ENCODE measurements at regions not wholly inside any gene's neighbourhood (a gene's known extent, or its start where the extent isn't known, plus 50 kb on each side); places are given as distances from the start of the nearest gene placed in this dataset.

- DNase-seq, result no peak
Observed at GRCh38 chr7:52114509-52114908, 797.9 kb upstream of the COBL start.

DNA sequence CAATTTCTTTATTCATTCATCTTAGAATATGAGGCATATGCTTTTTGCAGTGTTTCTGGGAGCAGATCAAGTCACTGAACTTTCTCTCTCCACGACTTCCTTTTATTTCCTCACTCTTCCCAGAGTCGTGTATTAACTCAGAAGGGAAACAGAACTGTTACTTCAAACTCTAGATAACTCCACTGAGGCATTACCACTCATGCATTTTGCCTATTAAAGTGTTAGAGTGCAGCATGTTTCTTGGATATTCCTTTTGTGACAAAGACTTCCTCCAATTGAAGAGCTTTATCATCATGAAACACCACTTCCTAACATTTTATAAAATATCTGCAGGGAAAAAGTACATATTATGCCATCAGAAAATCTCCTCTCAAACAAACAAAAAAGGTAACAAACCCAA lies 797.4 kb upstream of the COBL start:
- no peak for DNase-seq

- no peak for DNase-seq
Observed at GRCh38 chr7:52107355-52107754, 790.7 kb upstream of the COBL start.

DNA sequence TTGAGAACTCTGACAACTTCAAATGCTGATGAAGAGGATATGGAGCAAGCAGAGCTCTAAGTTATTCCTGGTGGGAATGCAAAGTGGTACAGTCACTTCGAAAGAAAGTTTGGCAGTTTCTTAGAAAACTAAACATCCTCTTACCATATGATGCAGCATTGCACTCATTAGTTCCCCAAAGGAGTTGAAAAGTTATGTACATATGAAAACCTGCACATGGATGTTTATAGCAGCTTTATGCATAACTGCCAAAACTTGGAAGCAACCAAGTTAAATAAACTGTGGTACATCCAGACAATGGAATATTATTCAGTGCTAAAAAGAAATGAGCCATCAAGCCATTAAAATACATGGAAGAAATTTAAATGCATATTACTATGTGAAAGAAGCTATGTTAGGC lies 779.3 kb upstream of the COBL start:
- no peak for DNase-seq

DNA sequence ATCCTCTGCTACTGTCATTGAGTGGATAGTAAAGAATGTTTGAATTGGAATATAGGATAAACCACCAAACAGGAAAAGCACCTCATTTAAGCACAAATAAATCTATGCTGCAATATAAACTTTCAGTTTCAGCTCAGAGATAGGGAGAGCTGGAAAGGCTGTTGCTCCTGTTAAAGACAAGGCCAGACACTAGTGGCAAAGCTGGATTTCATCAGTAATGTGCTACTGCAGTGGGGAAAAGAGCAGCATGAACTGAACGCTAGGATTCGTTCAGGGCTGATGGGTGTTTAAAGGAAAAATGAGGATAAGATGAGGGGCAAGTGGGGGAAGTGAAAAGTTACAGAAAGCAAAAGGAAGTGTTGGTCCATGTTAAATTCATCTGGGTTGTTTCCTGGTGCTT lies 775.4 kb upstream of the COBL start:
- no peak for DNase-seq

- no peak for DNase-seq
Observed at GRCh38 chr7:52091101-52091500, 774.5 kb upstream of the COBL start.

DNA sequence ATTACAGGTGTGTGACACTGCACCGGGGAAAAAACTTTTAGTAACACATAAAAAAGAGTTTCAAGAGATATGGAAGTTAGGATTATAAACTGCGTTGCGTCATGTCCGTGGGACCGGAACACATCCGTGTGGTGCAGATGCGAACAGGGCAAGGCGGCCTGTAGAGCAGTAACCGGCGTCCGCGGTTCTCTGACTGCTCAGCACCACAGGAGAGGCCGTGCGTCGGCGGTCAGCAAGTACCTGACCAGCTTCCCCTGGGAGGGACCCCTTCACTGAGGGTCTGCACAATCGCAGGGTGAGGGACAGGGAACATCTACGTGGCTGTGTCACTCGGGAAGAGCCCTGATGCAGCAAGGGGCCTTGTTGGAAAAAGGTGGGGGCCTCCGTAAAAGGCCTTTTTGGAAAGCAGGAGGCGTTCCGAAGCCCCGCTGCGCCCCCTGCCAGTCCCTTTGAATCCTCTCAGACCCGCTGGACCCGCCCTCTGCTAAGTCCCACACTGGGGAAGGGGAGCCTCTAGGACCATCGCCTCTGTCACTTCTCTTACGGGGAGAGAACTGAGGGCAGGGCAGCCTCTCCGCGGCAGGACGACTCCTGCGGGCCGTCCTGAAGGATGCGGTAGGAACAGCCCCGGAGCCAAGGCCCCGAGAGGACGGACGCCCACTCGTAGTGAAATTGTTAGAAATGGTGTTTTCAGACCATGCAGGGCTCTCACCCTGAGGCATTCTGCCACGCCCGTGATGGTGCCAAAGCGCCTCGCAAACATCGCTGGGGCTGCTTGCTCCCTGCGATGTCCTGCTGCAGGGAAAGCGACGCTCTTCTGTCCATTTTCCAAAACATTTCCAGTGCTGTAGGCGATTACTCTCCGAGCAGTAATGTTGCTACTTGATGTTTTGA lies 771.6 kb upstream of the COBL start:
- DNase-seq, result no peak

DNA sequence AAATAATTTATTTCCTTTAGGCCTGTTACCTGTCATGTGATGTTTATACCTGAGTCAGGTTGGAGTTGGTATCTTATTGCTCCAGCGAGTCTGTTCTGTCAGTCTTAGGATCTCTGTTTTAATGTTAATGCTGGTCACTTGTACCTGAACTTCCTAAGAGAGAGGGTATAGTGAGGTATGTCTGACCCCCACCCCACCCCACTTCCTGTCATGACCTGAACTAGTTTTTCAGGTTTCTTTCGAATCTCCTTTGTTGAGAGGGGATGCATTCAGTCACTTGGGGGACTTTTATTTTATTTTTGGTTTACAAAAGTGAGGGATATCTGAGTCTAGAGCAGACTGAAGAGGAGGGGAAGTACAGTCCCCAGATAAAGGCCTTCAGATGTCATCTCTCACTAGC lies 769.0 kb upstream of the COBL start:
- DNase-seq, result no peak

DNA sequence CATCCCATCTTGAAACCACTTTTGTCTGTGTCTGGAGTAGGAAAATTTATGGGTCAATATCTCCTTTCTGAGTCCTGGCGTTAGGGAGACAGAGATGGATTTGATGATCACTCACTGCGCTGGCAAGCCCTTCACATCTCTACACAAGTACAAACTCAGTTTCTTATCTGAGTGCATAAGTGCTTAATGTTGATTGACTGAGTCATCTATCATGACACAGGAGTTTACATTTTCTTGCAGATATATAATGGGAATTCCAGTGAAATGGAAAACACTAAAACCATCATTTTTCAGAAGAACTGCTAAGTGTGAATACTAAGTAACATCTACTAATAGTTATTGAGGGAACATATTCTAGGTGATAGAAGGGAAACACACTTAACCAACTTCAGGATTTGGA lies 763.9 kb upstream of the COBL start:
- no peak for DNase-seq

GRCh38 chr7:52079726-52080125 lies 763.1 kb upstream of the COBL start:
- no peak for DNase-seq

GRCh38 chr7:52077571-52077970 lies 761.0 kb upstream of the COBL start:
- DNase-seq, result no peak

- no peak for DNase-seq
Observed at GRCh38 chr7:52074912-52075311, 758.3 kb upstream of the COBL start.

- no peak for DNase-seq
Observed at GRCh38 chr7:52074071-52074470, 757.5 kb upstream of the COBL start.

GRCh38 chr7:52071744-52072143 lies 755.1 kb upstream of the COBL start:
- no peak for DNase-seq

GRCh38 chr7:52064493-52064892 lies 747.9 kb upstream of the COBL start:
- no peak for DNase-seq

GRCh38 chr7:52061666-52062065 lies 745.1 kb upstream of the COBL start:
- DNase-seq, result no peak

DNA sequence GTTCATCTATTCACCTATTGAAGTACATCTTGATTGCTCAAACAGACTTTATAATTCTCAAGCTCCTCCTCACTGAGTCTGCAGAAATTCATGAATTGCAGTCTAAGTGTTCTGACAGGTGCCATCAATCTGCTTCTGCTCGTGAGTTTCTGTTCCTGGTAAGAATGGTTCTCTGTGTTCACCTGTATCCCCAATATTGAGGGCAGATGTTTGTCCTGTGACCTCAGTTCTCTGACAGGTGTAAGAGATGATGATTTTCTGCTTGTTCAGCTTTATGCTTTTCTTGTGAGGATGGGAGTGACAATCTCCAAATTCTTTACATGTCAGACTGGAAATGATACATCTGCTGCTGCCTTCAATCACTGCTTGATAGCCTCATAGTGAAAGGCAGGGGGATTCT lies 736.9 kb upstream of the COBL start:
- DNase-seq, result no peak

DNA sequence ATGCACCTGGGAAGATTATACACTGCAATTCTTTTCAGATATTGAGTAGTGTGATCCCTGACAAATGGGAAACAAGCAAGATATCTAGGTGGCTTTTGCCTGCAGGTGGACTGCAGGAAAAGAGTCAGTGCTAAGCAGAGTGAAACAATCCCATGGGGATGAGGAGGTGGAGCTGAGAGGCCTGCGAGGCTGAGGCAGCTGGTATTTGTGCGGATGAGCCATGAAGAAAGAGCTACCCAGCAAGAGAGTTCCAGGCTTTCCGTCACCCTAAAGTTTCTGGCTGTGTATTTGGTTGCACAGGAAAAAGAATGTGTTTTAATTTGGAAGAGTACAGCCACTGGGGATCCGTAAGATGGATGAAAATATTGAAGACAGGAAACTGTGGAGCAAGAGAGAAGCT lies 714.1 kb upstream of the COBL start:
- DNase-seq, result no peak

GRCh38 chr7:52026140-52026539 lies 709.5 kb upstream of the COBL start:
- no peak for DNase-seq

GRCh38 chr7:52021343-52021742 lies 704.7 kb upstream of the COBL start:
- no peak for DNase-seq

GRCh38 chr7:52018680-52019054 lies 702.1 kb upstream of the COBL start:
- no peak for DNase-seq

- DNase-seq, result no peak
Observed at GRCh38 chr7:52017802-52018679, 701.4 kb upstream of the COBL start.

DNA sequence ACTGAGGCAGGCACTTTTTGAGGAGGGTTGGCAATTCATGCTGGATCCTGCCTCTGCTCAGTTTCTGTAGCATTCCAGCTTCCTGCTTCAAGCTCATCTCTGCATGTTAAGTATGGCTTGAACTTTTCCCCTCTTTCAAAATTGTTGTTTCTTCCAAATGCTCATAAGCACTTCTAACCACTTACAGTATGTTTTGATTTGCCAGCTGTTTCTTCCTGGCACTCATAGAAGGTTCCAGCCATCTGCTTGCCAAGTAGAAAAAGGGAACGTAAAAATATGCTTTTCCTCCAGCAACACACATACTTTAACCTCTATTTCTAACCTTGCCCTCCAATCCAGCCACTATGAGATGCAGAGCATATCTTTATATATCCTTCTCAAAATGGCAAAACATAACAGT lies 692.6 kb upstream of the COBL start:
- DNase-seq, result no peak

GRCh38 chr7:52006674-52007073 lies 690.1 kb upstream of the COBL start:
- no peak for DNase-seq
